Testis (tissue), 2 donors: ENCODE measurements at regions not wholly inside any gene's neighbourhood (a gene's known extent, or its start where the extent isn't known, plus 50 kb on each side); places are given as distances from the start of the nearest gene placed in this dataset.

Experiments used
- POLR2A ChIP-seq: fragments of 450-650 bp; IDR thresholded peaks from one replicate; pipeline ENCODE4 v1.6.1; 2017; ENCODE audit warnings: antibody characterized with exemption, mild to moderate bottlenecking, moderate library complexity
- TF ChIP-seq, protein P1 (sequence below), 3 experiments: fragments of 450-650 bp in 2 of 3; fragments of 200-600 bp in 1 of 3; sonication (generic) in 1 of 3; IDR thresholded peaks; one replicate each; pipeline ENCODE4 v1.5.1; 2016 to 2019; ENCODE audit warnings: antibody characterized with exemption in 3 of 3, mild to moderate bottlenecking in 2 of 3, moderate library complexity in 1 of 3

DNA sequence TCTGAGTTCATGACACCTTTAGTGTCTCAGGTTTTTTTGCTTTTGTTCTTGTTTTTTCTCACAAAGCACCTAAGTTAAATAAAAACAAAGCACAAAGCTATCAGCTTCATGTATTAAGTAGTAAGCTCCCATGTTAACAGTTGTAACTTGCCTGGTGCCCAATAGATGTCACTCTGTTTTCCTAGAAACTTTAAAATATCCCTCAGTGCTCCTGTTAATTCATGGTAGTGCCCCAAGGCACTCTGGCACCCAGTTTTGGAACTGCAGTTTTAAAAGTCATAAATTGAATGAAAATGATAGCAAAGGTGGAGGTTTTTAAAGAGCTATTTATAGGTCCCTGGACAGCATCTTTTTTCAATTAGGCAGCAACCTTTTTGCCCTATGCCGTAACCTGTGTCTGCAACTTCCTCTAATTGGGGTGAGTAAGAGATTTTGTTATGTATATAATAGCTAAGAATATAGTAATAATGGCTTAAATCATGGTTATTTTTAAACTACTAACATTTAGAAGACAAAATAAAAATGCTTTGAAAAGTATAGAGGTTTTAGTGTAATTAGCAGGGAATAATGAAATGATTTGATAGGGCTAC lies 555.0 kb upstream of the TMEFF2 start:
- TF ChIP-seq, protein P1, sequence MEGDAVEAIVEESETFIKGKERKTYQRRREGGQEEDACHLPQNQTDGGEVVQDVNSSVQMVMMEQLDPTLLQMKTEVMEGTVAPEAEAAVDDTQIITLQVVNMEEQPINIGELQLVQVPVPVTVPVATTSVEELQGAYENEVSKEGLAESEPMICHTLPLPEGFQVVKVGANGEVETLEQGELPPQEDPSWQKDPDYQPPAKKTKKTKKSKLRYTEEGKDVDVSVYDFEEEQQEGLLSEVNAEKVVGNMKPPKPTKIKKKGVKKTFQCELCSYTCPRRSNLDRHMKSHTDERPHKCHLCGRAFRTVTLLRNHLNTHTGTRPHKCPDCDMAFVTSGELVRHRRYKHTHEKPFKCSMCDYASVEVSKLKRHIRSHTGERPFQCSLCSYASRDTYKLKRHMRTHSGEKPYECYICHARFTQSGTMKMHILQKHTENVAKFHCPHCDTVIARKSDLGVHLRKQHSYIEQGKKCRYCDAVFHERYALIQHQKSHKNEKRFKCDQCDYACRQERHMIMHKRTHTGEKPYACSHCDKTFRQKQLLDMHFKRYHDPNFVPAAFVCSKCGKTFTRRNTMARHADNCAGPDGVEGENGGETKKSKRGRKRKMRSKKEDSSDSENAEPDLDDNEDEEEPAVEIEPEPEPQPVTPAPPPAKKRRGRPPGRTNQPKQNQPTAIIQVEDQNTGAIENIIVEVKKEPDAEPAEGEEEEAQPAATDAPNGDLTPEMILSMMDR (IDR thresholded peaks at IDR 0.05) = no peak
- no peak for TF ChIP-seq POLR2A
